ENCODE measurements at regions not wholly inside any gene's neighbourhood (a gene's known extent, or its start where the extent isn't known, plus 50 kb on each side); places are given as distances from the start of the nearest gene placed in this dataset.

- DNase-seq, result peak; percentile 21
These were observed 219.0 kb downstream of the SH3BP4 start for GRCh38 chr2:235170536-235171521.

GRCh38 chr2:235171550-235172031 is 219.8 kb downstream of the SH3BP4 start:
- no peak for DNase-seq

DNA sequence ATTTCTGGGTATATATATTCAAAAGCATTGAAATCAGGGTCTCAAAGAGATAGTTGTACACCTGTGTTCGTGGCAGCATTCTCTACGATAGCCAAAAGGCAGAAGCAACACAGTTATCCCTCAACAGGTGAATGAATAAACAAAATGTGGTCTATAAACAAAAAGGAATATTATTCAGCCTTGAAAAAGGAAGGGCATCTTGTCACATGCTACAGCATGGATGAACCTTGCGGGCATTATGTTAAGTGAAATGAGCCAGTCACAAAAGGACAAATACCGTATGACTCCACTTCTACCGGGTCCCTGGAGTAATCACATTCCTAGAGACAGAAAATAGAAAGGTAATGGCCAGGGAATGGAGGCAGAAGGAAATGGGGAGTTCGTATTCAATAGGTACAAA is 228.8 kb downstream of the SH3BP4 start:
- DNase-seq, result no peak

- no peak for DNase-seq
These were observed 232.0 kb downstream of the SH3BP4 start for GRCh38 chr2:235183786-235184185.

DNA sequence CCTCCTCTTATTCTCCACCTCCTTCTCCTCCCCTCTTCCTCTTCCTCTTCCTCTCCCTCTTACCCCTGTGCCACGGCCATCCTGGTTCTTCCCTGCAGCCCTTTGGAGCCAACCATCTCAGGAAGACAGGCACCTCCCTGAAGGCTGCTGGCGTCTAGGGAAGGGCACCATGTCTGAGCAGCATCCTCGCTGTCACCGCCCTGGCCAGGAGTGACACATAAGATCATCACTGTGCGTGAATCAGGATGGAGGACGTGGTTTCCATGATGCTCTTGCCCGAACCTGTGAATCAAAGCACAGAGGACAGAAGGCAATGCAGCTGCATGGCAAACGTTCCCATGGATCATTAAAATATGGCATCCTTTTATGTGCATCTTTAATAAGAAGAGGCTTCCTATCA is 236.0 kb downstream of the SH3BP4 start:
- no peak for DNase-seq

GRCh38 chr2:235191486-235191885 is 239.7 kb downstream of the SH3BP4 start:
- no peak for DNase-seq

GRCh38 chr2:235191978-235192377 is 240.2 kb downstream of the SH3BP4 start:
- DNase-seq, result no peak

DNA sequence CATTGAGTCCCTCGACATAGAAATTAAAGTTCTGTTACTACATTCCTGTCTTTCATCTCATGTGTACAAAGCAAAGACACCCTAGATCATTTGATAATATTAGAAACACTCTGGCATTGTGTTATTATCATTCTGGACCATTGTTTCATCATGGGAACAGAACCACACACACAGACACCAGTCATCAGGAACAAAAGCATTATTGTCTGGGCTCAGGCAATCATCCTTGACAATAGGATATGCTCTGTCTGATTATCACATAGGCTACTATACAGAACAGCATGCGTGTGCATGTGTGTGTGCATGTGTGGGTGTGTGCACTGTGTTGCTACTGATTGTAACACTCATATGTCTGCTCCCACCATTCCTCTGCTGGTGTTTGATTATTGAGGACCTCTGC is 242.5 kb downstream of the SH3BP4 start:
- no peak for DNase-seq

DNA sequence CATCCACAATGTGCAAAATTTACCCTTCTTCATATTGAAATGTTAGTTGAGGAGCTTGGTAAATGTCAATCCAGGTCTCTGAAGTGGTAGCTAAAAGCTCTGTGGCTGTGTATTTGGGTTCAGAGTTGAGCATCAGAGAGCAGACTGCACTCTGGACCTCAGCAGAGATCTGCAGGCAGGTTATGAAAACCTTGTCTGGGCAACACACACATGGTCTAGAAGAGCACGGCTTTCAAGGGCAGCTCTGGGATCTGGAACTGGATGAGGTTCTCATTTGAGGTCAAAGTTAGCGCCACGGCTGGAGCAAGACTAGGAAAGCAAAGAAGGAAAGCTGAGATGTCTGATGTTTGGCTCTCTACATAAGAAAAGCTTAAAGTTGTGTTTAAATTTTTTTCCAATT is 243.0 kb downstream of the SH3BP4 start:
- DNase-seq, result no peak

DNA sequence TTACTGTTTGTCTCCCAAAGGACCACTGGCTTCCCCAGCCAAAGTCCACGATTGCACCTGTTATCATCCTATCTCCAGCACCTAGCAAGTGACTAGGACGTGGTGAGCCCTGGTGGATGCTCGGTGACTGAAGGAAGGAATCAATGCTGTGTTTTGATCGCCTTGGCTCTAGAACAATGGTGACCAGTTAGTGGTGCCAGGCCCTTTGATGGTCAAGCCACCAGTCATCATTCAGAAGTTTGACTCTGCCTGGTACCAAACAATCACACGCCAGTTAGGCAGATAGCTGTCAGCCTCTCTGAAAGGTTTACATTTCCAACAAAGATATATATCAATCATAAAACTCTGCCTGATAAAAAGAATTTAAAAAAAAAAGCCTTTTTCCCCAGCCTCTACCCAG is 244.1 kb downstream of the SH3BP4 start:
- no peak for DNase-seq

DNA sequence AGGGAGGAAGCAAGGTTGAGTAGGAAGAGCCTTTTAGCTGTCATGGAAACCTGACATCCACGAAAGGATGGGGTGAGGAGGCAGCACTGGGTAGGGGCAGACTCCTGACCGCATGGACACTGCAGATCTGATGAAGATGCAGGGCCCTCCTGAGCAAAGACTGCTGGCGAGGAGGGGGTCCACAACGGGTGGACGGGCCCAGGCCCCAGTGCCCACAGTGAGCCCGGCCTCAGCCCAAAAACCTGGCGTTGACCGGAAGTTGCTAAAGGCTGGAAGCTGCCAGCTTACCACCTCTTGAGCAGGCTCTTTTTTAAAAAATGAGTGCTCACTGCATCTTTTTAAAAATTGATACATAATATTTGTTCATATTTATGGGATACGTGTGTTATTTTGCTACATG is 247.3 kb downstream of the SH3BP4 start:
- no peak for DNase-seq

- no peak for DNase-seq
These were observed 248.4 kb downstream of the SH3BP4 start for GRCh38 chr2:235200216-235200615.

GRCh38 chr2:235201756-235202155 is 249.9 kb downstream of the SH3BP4 start:
- no peak for DNase-seq

GRCh38 chr2:235204948-235205347 is 253.1 kb downstream of the SH3BP4 start:
- DNase-seq, result no peak

DNA sequence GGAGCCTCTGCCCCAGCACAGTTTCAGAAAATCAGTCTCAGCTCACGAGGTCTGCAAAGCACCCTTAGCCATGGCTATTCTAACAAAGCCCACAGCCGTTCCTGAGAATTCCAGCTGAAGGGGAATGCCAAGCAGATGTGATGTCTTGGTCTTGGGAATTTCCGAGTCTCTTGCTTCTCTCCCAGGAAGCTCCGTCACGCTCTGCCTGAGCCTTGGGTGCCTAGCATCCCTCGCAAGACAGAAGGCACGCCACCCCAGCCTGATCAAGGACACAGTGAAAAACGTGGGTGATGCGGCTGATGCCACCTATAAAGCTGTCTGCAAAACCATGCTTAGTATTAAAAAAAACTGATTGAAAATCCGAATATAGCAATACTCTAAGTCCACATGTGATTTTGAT is 254.6 kb downstream of the SH3BP4 start:
- no peak for DNase-seq

DNA sequence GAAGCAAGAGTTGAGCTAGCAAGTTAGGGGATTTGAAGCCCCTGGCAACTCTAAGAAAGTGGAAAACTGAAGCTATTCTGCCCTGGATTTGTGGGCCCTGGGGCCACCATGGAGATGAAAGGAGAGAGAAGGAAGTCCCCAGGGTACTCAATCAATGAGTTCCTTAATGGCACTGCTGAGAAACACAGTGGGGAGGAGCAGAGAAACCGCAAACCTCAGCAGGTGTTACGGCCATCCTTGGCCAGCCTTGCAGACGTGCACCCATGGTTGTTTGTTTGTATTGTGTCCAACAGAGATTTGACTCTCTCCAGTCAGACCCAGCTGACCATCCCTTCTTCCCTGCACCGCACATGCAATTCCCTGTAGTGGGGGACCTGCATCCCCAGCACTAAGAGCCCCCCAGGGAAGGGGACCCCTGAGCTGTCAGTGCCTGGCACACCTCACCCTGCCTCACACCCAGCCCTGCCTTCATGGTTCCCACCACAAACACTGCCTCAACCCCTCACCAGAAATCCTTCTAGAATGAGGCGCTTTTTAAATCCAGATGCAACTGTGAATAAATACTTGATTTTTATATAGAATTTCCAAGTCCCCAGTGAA is 255.3 kb downstream of the SH3BP4 start:
- DNase-seq, result no peak

DNA sequence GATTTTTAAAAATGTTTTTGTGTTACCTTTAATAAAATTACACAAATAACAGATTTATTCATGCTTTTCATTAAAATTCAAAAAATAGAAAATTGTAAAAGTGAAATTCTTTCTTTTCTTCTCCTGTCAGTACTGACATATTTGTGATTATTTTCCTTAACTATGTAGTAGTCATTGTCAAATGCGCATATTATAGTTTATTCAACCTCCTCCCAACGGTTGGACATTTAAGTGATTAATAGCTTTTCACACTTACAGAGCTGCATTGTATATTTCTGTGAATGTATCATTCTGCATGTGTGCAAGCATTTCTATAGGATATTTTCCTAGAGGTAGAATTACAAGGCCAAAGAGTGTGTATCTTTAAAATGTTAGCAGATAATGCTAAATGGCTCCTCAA is 259.2 kb downstream of the SH3BP4 start:
- no peak for DNase-seq

DNA sequence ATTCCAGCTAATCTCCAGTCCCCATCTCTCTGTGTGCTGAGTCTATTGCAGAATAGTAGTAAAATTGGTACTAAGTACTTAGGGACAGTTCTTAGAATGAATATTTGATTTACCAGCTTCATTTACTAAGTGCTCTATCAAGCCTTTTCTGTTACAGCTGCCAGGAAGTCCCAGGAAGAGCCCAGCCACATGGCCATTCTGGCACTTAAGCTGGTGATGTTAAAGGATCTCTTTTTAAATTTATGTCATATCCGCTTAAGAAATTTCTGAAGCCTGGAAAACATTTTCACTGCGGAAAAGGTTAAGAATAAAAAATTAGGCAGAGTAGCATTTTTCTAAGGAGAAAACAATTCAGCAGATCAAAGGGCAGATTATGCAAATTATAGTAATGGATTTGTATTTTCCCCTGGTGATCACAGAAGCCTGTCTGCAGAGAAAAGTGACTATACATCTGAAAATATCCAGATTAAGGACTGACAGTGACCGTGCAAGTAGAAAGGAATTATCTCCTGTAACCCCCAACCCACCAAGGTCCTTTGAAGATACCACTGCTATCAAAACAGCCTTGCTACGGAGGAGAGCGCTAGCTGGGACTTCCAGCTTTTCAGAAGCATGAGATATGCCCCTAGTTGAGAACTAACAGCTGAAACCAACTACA is 260.8 kb downstream of the SH3BP4 start:
- DNase-seq, result no peak

DNA sequence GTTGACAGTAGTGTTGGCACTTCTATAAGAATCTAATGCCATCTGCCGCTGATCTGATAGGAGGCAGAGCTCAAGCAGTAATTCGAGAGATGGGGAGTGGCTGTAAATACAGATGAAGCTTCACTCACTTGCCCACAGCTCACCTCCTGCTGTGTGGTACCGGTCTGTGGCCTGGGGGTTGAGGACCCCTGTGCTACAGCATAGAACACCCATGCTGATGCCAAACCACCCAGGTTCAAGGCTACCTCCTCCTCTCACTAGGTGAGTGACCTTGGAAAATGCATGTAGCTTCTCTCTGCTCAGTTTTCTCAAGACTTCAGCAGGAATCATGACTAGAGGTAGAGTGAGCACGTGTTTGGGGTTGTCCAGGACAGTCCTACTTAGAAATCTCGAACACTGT is 263.4 kb downstream of the SH3BP4 start:
- DNase-seq, result no peak

DNA sequence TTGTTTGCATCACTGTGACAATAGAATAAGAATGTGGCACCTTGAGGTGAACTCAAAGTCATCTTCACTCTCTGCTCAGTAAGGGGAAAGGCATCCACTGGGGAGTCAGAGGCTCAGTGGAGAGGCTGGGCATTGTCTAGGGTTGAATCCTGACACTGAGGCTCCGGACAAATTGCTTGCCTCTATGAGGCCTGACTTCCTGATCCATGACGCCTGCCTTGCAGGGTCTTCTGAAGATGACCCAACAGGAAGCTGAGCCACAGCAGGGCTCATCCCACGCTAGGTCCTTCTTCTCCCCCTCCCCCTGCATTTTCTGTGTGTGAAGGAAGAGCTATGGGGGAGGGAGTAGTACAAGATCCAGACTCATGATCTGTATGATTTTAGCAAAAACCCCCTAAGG is 265.1 kb downstream of the SH3BP4 start:
- no peak for DNase-seq

DNA sequence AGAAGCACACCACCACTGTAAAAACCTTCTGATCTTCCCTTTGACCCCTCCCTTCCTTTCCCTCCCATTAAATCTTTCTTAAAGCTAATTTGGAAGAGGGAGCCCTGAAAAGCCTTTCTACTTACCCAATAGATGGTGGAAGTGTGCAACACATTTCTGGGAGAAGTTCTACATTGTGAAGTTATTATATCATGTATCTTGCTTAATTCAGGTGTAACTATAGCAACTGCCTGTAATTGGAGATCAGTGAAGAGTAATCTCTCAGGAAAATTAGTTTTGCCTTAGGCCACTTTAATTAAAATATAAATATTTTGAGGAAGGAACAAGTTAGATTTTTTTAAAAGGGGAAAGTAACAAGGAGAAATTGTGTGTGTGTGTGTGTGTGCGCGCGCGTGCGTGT is 266.0 kb downstream of the SH3BP4 start:
- no peak for DNase-seq

DNA sequence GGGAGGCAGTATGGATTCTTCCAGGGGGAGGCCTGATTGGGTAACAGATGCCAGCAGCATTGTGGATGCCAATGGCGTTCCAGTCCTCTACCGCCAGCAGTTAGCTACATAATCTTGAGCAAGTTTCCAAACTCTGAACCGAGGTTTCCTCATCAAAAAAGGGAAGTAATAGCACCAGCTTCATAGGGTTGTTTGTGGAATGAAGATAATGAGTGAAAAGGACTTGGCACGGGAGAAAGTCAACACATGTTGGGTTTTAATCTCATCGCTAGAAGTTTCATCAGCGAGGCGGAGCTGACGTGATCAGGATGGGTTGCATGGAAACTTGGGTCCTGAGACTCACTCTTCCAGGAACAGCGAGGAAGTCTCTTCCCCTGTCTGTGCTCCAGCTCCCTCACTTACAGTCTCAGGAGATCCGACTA is 266.7 kb downstream of the SH3BP4 start:
- no peak for DNase-seq

GRCh38 chr2:235219048-235219447 is 267.2 kb downstream of the SH3BP4 start:
- no peak for DNase-seq

DNA sequence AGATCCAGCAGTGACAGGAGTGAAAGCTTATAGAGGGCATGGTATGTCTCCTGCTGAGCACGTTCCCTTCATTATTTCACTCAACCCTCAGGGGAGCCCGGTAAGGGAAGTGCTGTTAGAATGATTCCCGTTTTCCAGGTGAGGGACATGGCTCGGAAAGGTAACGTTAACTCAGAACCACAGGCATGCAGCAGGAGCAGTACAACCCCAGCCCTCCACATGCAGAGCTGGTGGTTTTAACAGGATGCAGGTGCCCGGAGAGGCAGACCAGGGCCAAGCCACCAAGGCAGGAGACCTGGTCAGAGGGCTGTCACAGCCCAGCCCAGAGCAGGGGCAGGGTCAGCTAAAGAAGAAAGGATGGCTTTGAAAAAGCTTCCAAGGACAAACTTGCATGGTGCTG is 268.5 kb downstream of the SH3BP4 start:
- DNase-seq, result no peak
